Loucy (cell line): ENCODE measurements at regions not wholly inside any gene's neighbourhood (a gene's known extent, or its start where the extent isn't known, plus 50 kb on each side); places are given as distances from the start of the nearest gene placed in this dataset.

Source experiments
- H2AFZ ChIP-seq: fragments of 200-600 bp; sonication (generic); 2 replicates; pipeline ENCODE4 v1.6.0; 2016; ENCODE audit warnings: antibody characterized with exemption, mild to moderate bottlenecking, low read length, moderate library complexity
- H3F3A ChIP-seq: fragments of 200-600 bp; 2 replicates; pipeline ENCODE4 v1.6.0; 2016; ENCODE audit warnings: antibody characterized with exemption, low read depth, mild to moderate bottlenecking
- H3K27me3 ChIP-seq: fragments of 200-600 bp; sonication (generic); 2 replicates; pipeline ENCODE4 v1.6.1; 2014; ENCODE audit warnings: low read length, mild to moderate bottlenecking; ENCODE audit not compliant: insufficient read depth, poor library complexity, severe bottlenecking
- H3K36me3 ChIP-seq: fragments of 200-600 bp; sonication (generic); 2 replicates; pipeline ENCODE4 v1.6.1; 2016; ENCODE audit warnings: low read length; ENCODE audit not compliant: insufficient read depth
- H3K4me1 ChIP-seq: fragments of 200-600 bp; sonication (generic); 2 replicates; pipeline ENCODE4 v1.5.1; 2014; ENCODE audit warnings: low read length, mild to moderate bottlenecking; ENCODE audit not compliant: insufficient read depth, poor library complexity, severe bottlenecking
- H3K4me2 ChIP-seq: fragments of 200-600 bp; sonication (generic); 2 replicates; pipeline ENCODE4 v1.6.0; 2014; ENCODE audit warnings: antibody characterized with exemption, low read length, low read depth, mild to moderate bottlenecking; ENCODE audit not compliant: poor library complexity, severe bottlenecking
- H3K4me3 ChIP-seq: fragments of 200-600 bp; sonication (generic); 2 replicates; pipeline ENCODE4 v1.5.1; 2014; ENCODE audit warnings: low read length, mild to moderate bottlenecking, mixed read lengths; ENCODE audit not compliant: poor library complexity, severe bottlenecking
- H3K79me2 ChIP-seq: fragments of 200-600 bp; sonication (generic); 2 replicates; pipeline ENCODE4 v1.6.1; 2014; ENCODE audit warnings: low read length; ENCODE audit not compliant: insufficient read depth
- H3K9ac ChIP-seq: fragments of 200-600 bp; sonication (generic); 2 replicates; pipeline ENCODE4 v1.6.0; 2014; ENCODE audit warnings: mild to moderate bottlenecking, low read depth, low read length, moderate library complexity; ENCODE audit not compliant: poor library complexity, severe bottlenecking
- H3K9me2 ChIP-seq: fragments of 200-600 bp; sonication (generic); replicated peaks from 2 replicates; pipeline ENCODE4 v1.6.1; 2016; ENCODE audit warnings: low read depth, low read length, mixed read lengths
- H3K9me3 ChIP-seq: fragments of 200-600 bp; sonication (generic); 2 replicates; pipeline ENCODE4 v1.6.1; 2014; ENCODE audit warnings: mild to moderate bottlenecking, antibody characterized with exemption, low read length, low read depth; ENCODE audit not compliant: insufficient read depth
- H4K20me1 ChIP-seq: fragments of 200-600 bp; sonication (generic); 2 replicates; pipeline ENCODE4 v1.6.0; 2014; ENCODE audit warnings: antibody characterized with exemption, low read length, mild to moderate bottlenecking; ENCODE audit not compliant: insufficient read depth, poor library complexity, severe bottlenecking
- CTCF ChIP-seq: fragments of 200-600 bp; sonication (generic); conservative IDR thresholded peaks from 2 replicates; pipeline ENCODE4 v1.5.1; 2014; ENCODE audit warnings: mild to moderate bottlenecking, antibody characterized with exemption, low read length
- EZH2phosphoT487 ChIP-seq: fragments of 200-600 bp; IDR thresholded peaks from 2 replicates; pipeline ENCODE4 v1.6.1; 2018; ENCODE audit warnings: antibody characterized with exemption, mild to moderate bottlenecking, moderate library complexity, borderline replicate concordance

- Histone ChIP-seq H3K79me2 (no peaks in the 10 kb centered on the region), H4K20me1 (no peaks in the 10 kb centered on the region), H3K9me2 (no peaks in the 10 kb centered on the region), H3K9ac (no peak overlapping the region), H2AFZ (no peak overlapping the region), H3K36me3 (no peaks in the 10 kb centered on the region), H3K4me3 (no peak overlapping the region), H3K9me3 (no peaks in the 10 kb centered on the region), H3F3A (no peaks in the 10 kb centered on the region), H3K4me2 (no peak overlapping the region), H3K4me1 (no peaks in the 10 kb centered on the region), H3K27me3 (no peaks in the 10 kb centered on the region)
- TF ChIP-seq CTCF (no peak), EZH2phosphoT487 (no peak)
Observed at GRCh38 chr6:27577922-27578321, 105.0 kb upstream of the ZNF184 start.

- Histone ChIP-seq H2AFZ (no peak overlapping the region), H3K9me2 (no peaks in the 10 kb centered on the region), H3K36me3 (no peaks in the 10 kb centered on the region), H3K4me2 (no peak overlapping the region), H3K4me1 (no peaks in the 10 kb centered on the region), H3F3A (no peaks in the 10 kb centered on the region), H3K79me2 (no peaks in the 10 kb centered on the region), H3K27me3 (no peaks in the 10 kb centered on the region), H3K9me3 (no peaks in the 10 kb centered on the region), H4K20me1 (no peaks in the 10 kb centered on the region), H3K4me3 (no peak overlapping the region), H3K9ac (no peak overlapping the region)
- no peak for TF ChIP-seq CTCF
- TF ChIP-seq EZH2phosphoT487: no peak
Observed at GRCh38 chr6:27575594-27576361, 102.9 kb upstream of the ZNF184 start.

GRCh38 chr6:27568226-27568897 lies 95.5 kb upstream of the ZNF184 start:
- no peaks in the 10 kb centered on the region for H3K27me3 ChIP-seq
- no peak overlapping the region for H3K9ac ChIP-seq
- no peak for TF ChIP-seq CTCF
- H3K9me3 ChIP-seq: 0 out of 2 replicates have a peak, but pooled peaks cover 2% of the 10 kb centered on the region
- H3K79me2 ChIP-seq: no peaks in the 10 kb centered on the region
- no peaks in the 10 kb centered on the region for H3K36me3 ChIP-seq
- H2AFZ ChIP-seq: no peak overlapping the region
- H3K4me1 ChIP-seq: no peaks in the 10 kb centered on the region
- no peaks in the 10 kb centered on the region for H3K9me2 ChIP-seq
- H4K20me1 ChIP-seq: no peaks in the 10 kb centered on the region
- no peak overlapping the region for H3K4me2 ChIP-seq
- no peaks in the 10 kb centered on the region for H3F3A ChIP-seq
- H3K4me3 ChIP-seq: no peak overlapping the region
